Peyer's patch (tissue), 4 donors: ENCODE measurements at regions not wholly inside any gene's neighbourhood (a gene's known extent, or its start where the extent isn't known, plus 50 kb on each side); places are given as distances from the start of the nearest gene placed in this dataset.

Experiments
- DNase-seq, 3 donors: peaks; one replicate each; pipeline ENCODE4 v3.0.0-alpha.2; 2017 to 2019
- H3K27ac ChIP-seq, 4 donors: fragments of 200-600 bp; sonication (generic); one replicate each; pipeline ENCODE4 v1.5.1; 2016 to 2019
- H3K27me3 ChIP-seq, 2 donors: fragments of 200-600 bp; sonication (generic); one replicate each; pipeline ENCODE4 v1.5.1; 2019
- H3K36me3 ChIP-seq, 3 donors: fragments of 200-600 bp; sonication (generic); one replicate each; pipeline ENCODE4 v1.5.1; 2016 to 2019
- H3K4me1 ChIP-seq, 4 donors: fragments of 200-600 bp; sonication (generic); one replicate each; pipeline ENCODE4 v1.5.1; 2016 to 2019
- H3K4me3 ChIP-seq, 4 donors: fragments of 200-600 bp; sonication (generic); 1 replicate in 3 of 4; 2 replicates in 1 of 4; pipeline ENCODE4 v1.5.1; 2016 to 2019; ENCODE audit warnings: mild to moderate bottlenecking in 1 of 4
- H3K9me3 ChIP-seq, 4 donors: fragments of 200-600 bp; sonication (generic); one replicate each; pipeline ENCODE4 v1.5.1; 2016 to 2019; ENCODE audit warnings: mild to moderate bottlenecking in 1 of 4
- POLR2A ChIP-seq, 2 donors: fragments of 450-650 bp; IDR thresholded peaks; one replicate each; pipeline ENCODE4 v1.5.1; 2017; ENCODE audit warnings: antibody characterized with exemption in 2 of 2, mild to moderate bottlenecking in 2 of 2, moderate library complexity in 2 of 2
- TF ChIP-seq, protein P1 (sequence below), 6 experiments: fragments of 450-650 bp in 4 of 6; fragments of 200-600 bp in 2 of 6; sonication (generic) in 1 of 6; IDR thresholded peaks; one replicate each; pipeline ENCODE4 v1.5.1; 2017 to 2019; ENCODE audit warnings: antibody characterized with exemption in 6 of 6, mild to moderate bottlenecking in 3 of 6, moderate library complexity in 1 of 6

DNA sequence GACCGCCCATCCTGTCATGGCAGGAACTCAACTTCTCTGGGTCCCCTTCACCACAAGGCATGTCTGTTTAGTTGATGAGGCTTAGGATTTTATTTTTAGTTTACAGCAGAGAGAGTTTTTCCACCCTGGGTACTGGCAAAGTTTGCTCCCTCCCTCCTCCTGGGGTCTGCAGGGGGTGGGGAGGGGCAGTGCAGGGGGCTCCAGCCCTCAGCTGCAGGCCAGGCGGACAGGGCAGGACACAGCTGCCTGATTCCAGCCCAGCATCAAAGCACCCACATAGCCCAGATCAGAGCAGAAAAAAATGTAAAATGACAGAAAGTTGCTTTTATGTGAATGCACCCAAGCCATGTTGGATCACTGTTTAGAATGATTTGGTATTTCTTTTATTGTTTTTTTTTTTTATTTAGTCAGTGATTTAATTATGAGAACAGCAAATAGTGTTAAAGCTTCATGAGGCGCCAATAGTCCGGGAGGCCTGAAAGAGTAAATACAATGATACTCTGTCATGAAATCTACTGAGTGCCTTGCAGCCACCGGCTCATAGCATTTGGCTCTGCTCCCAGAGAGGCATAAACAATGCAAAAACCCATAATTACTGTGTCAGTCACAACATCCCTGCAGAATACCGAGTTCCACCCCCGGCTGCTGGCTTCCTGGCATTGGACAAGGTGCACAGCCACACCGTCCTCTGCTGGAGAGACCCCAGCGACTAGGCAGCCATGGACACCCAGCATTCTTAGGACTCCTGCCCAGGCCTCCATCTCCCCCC lies 923.5 kb downstream of the UQCRFS1 start:
- Histone ChIP-seq H3K4me1 (no peaks in the 10 kb centered on the region), H3K36me3 (no peaks in the 10 kb centered on the region), H3K27ac (no peak overlapping the region), H3K9me3 (peaks cover 0 to 5% (median 0%) of the 10 kb centered on the region in 4 donors), H3K4me3 (no peak overlapping the region), H3K27me3 (no peaks in the 10 kb centered on the region)
- TF ChIP-seq, protein P1, sequence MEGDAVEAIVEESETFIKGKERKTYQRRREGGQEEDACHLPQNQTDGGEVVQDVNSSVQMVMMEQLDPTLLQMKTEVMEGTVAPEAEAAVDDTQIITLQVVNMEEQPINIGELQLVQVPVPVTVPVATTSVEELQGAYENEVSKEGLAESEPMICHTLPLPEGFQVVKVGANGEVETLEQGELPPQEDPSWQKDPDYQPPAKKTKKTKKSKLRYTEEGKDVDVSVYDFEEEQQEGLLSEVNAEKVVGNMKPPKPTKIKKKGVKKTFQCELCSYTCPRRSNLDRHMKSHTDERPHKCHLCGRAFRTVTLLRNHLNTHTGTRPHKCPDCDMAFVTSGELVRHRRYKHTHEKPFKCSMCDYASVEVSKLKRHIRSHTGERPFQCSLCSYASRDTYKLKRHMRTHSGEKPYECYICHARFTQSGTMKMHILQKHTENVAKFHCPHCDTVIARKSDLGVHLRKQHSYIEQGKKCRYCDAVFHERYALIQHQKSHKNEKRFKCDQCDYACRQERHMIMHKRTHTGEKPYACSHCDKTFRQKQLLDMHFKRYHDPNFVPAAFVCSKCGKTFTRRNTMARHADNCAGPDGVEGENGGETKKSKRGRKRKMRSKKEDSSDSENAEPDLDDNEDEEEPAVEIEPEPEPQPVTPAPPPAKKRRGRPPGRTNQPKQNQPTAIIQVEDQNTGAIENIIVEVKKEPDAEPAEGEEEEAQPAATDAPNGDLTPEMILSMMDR (IDR thresholded peaks at IDR 0.05): no peak
- TF ChIP-seq POLR2A (IDR thresholded peaks at IDR 0.05): no peak
- no peak for DNase-seq

DNA sequence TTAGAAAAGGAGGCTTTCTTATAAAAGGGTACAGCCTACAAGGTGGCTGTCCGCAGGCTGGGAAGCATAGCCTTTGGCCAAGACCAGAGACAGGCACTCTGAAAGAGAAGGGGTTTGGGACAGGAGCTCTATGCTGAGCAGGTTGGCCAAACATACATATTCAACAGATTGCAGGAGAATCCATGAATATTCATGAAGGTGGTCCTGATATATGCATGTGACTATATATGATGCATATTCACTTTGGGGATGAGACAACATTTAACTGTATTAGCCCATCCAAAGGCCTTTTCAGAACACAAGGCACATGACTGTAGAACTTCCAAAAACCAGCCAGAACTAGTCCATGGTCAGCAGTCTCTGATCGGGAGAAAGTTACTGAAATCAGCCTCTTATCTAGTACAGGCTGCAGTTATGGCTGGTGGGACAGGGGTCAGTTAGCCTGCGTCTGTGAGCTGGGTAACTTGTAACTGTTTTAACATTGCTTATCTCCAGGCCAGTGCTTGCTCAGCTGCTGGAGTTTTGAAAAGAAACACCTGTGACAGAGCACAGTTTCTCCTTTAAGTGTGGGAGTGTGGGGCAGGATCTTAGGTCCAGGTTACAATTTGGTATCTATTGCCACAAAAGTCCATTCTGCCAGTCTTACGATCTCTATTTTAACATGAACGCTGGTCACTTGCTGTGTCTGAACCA lies 924.2 kb downstream of the UQCRFS1 start:
- Histone ChIP-seq H3K9me3 (peaks cover 0 to 5% (median 0%) of the 10 kb centered on the region in 4 donors), H3K4me3 (no peak overlapping the region), H3K27ac (no peak overlapping the region), H3K36me3 (no peaks in the 10 kb centered on the region), H3K27me3 (no peaks in the 10 kb centered on the region), H3K4me1 (no peaks in the 10 kb centered on the region)
- no peak for DNase-seq
- TF ChIP-seq, protein P1 (IDR thresholded peaks at IDR 0.05): no peak
- no peak for TF ChIP-seq POLR2A (IDR thresholded peaks at IDR 0.05)

DNA sequence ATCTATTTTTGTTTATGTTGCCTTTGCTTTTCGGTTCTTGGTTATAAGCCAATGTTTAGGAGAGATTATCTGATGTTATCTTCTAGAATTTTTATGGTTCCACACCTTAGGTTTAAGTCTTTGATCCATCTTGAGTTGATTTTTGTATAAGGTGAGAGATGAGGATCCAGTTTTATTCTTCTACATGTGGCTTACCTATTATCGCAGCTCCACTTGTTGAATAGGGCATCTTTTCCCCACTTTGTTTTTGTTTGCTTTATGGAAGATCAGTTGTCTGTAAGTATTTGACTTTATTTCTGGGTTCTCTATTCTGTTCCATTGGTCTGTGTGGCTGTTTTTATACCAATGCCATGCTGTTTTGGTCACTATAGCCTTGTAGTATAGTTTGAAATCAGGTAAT lies 927.0 kb downstream of the UQCRFS1 start:
- no peak for DNase-seq
- no peak for TF ChIP-seq POLR2A (IDR thresholded peaks at IDR 0.05)
- TF ChIP-seq, protein P1 (IDR thresholded peaks at IDR 0.05): no peak
- Histone ChIP-seq H3K27ac (no peak overlapping the region), H3K9me3 (peaks cover 0 to 5% (median 0%) of the 10 kb centered on the region in 4 donors), H3K36me3 (no peaks in the 10 kb centered on the region), H3K4me1 (no peaks in the 10 kb centered on the region), H3K4me3 (no peak overlapping the region), H3K27me3 (no peaks in the 10 kb centered on the region)

DNA sequence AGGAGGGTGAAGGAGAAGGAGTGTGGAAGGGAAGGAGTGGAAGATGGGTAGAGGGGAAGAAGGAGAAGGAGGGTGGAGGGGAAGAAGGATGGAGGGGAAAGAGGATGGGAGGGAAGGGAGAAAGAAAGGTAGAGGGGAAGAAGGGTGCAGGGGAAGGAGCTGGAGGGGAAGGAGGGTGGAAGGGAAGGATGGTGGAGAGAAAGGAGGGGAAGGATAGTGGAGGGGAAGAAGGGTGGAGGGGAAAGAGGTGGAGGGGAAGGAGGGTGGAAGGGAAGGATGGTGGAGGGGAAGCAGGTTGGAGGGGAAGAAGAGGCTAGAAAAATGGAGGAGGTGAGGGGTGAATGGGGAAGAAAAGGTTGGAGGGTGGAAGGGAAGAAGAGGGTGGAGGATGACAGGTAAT lies 927.9 kb downstream of the UQCRFS1 start:
- TF ChIP-seq, protein P1 (IDR thresholded peaks at IDR 0.05): no peak
- TF ChIP-seq POLR2A (IDR thresholded peaks at IDR 0.05): no peak

DNA sequence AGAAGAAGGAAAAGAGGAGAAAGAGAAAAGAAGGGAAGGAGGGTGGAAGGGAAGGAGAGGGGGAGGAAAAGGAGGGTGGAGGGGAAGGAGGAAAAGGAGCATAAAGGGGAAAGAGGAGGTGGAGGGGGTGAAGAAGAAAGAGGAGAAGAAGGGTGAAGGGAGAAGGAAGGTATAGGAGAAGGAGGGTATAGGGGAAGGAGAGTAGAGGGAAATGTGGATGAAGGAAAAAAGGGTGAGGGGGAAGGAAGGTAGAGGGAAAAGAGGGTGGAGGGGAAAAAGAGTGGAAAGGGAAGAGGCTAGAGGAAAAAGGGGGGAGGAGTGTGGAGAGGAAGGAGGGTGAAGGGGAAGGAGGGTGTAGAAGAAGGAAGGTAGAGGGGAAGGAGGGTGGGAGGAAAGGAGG lies 928.6 kb downstream of the UQCRFS1 start:
- H3K27me3 ChIP-seq: no peaks in the 10 kb centered on the region
- peaks cover 0 to 5% (median 0%) of the 10 kb centered on the region in 4 donors for H3K9me3 ChIP-seq
- no peak overlapping the region for H3K27ac ChIP-seq
- TF ChIP-seq, protein P1 (IDR thresholded peaks at IDR 0.05): no peak
- no peak for TF ChIP-seq POLR2A (IDR thresholded peaks at IDR 0.05)
- no peaks in the 10 kb centered on the region for H3K4me1 ChIP-seq
- DNase-seq: no peak
- no peak overlapping the region for H3K4me3 ChIP-seq
- no peaks in the 10 kb centered on the region for H3K36me3 ChIP-seq

More for the DNA sequence above, 927.9 kb downstream of the UQCRFS1 start:
- H3K9me3 ChIP-seq: peaks cover 0 to 5% (median 0%) of the 10 kb centered on the region in 4 donors
- H3K27me3 ChIP-seq: no peaks in the 10 kb centered on the region
- no peaks in the 10 kb centered on the region for H3K4me1 ChIP-seq
- no peak overlapping the region for H3K4me3 ChIP-seq
- H3K36me3 ChIP-seq: no peaks in the 10 kb centered on the region
- no peak overlapping the region for H3K27ac ChIP-seq
- no peak for DNase-seq
